ENCODE measurements at regions not wholly inside any gene's neighbourhood (a gene's known extent, or its start where the extent isn't known, plus 50 kb on each side); places are given as distances from the start of the nearest gene placed in this dataset.

DNA sequence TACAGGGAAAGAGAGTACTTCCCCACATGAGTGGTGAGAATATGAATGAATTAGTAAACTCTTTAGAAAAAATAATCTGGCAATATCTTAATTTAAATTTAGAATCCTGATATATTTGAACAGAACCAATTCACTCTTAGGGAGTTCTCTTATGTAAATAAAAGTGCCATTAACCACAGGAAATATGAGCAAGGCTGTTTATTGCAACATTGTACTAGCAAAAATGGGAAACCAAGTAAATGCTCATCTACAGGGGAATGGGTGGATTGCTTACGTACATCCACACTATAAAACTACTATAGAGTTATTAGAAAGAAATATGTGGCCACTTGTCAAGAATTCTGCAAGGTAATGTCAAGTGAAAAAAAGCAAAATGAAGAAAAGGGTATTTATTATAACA is 274.5 kb downstream of the TLE1 start:
- no peak overlapping the region for H3K4me3 ChIP-seq (ENCODE audit: low read depth in 2 of 2, low read length in 2 of 2)
- no peaks in the 10 kb centered on the region for H3K4me1 ChIP-seq (ENCODE audit: control insufficient read depth, insufficient read depth, low read length)
- H3K36me3 ChIP-seq (ENCODE audit: control insufficient read depth, insufficient read depth, low read length) = no peaks in the 10 kb centered on the region
- H3K27me3 ChIP-seq (ENCODE audit: control insufficient read depth, insufficient read depth, low read length) = no peaks in the 10 kb centered on the region
- intact Hi-C loops (cut with micrococcal nuclease; ENCODE audit: unreplicated experiment) (no loop called here), in situ Hi-C loops (cut with HindIII; ENCODE audit: low pct_unique_long_range_greater_than_20kb, low sequenced_read_pairs) (no loop called here)
- ATAC-seq (no peak), DNase-seq (ENCODE audit: low read depth, low spot score) (no peak)
- CTCF ChIA-PET = no interaction called here
- no peak overlapping the region for H3K27ac ChIP-seq (ENCODE audit: low read length)
- BruUV-seq (replicated peaks) = no TSS peak
- TF ChIP-seq, protein P1, sequence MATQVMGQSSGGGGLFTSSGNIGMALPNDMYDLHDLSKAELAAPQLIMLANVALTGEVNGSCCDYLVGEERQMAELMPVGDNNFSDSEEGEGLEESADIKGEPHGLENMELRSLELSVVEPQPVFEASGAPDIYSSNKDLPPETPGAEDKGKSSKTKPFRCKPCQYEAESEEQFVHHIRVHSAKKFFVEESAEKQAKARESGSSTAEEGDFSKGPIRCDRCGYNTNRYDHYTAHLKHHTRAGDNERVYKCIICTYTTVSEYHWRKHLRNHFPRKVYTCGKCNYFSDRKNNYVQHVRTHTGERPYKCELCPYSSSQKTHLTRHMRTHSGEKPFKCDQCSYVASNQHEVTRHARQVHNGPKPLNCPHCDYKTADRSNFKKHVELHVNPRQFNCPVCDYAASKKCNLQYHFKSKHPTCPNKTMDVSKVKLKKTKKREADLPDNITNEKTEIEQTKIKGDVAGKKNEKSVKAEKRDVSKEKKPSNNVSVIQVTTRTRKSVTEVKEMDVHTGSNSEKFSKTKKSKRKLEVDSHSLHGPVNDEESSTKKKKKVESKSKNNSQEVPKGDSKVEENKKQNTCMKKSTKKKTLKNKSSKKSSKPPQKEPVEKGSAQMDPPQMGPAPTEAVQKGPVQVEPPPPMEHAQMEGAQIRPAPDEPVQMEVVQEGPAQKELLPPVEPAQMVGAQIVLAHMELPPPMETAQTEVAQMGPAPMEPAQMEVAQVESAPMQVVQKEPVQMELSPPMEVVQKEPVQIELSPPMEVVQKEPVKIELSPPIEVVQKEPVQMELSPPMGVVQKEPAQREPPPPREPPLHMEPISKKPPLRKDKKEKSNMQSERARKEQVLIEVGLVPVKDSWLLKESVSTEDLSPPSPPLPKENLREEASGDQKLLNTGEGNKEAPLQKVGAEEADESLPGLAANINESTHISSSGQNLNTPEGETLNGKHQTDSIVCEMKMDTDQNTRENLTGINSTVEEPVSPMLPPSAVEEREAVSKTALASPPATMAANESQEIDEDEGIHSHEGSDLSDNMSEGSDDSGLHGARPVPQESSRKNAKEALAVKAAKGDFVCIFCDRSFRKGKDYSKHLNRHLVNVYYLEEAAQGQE (IDR thresholded peaks at IDR 0.05; ENCODE audit: insufficient read depth in 1 of 2, low read depth in 2 of 2, low read length in 1 of 2) = no peak
- TF ChIP-seq SIN3A (IDR thresholded peaks at IDR 0.05; ENCODE audit: borderline replicate concordance, insufficient read depth, low read depth, low read length) (no peak), TCF7L2 (IDR thresholded peaks at IDR 0.05; ENCODE audit: low read depth, low read length) (no peak), POLR2AphosphoS5 (IDR thresholded peaks at IDR 0.05; ENCODE audit: low read depth, low read length) (no peak)
- TF ChIP-seq, protein P2, sequence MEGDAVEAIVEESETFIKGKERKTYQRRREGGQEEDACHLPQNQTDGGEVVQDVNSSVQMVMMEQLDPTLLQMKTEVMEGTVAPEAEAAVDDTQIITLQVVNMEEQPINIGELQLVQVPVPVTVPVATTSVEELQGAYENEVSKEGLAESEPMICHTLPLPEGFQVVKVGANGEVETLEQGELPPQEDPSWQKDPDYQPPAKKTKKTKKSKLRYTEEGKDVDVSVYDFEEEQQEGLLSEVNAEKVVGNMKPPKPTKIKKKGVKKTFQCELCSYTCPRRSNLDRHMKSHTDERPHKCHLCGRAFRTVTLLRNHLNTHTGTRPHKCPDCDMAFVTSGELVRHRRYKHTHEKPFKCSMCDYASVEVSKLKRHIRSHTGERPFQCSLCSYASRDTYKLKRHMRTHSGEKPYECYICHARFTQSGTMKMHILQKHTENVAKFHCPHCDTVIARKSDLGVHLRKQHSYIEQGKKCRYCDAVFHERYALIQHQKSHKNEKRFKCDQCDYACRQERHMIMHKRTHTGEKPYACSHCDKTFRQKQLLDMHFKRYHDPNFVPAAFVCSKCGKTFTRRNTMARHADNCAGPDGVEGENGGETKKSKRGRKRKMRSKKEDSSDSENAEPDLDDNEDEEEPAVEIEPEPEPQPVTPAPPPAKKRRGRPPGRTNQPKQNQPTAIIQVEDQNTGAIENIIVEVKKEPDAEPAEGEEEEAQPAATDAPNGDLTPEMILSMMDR (IDR thresholded peaks at IDR 0.05) = no peak
- H3K9me3 ChIP-seq (ENCODE audit: control insufficient read depth, insufficient read depth, low read depth, low read length) = no peaks in the 10 kb centered on the region
- POLR2A ChIA-PET = no interaction called here

DNA sequence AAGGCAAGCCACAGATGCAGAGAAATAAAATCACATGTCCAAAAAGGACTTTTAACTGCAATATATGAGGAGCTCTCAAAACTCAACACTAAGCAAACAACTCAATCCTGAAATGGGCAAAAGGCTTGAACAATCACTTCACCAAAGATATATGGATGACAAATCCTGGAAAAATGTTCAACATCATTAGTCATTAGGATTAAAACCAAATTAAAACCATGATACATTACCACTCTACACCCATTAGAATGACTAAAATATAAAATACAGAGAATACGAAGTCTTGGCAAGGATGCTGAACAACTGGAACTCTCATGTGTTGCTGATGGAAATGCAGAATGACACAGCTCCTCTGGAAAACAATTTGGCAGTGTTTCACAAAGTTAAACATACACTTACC is 277.4 kb downstream of the TLE1 start:
- no peak for ATAC-seq
- ChIA-PET CTCF (no interaction called here), POLR2A (no interaction called here)
- in situ Hi-C loops (cut with HindIII; ENCODE audit: low pct_unique_long_range_greater_than_20kb, low sequenced_read_pairs) = no loop called here
- Histone ChIP-seq H3K9me3 (ENCODE audit: control insufficient read depth, insufficient read depth, low read depth, low read length) (no peaks in the 10 kb centered on the region), H3K4me3 (ENCODE audit: low read depth in 2 of 2, low read length in 2 of 2) (no peak overlapping the region), H3K27me3 (ENCODE audit: control insufficient read depth, insufficient read depth, low read length) (no peaks in the 10 kb centered on the region), H3K27ac (ENCODE audit: low read length) (no peak overlapping the region), H3K4me1 (ENCODE audit: control insufficient read depth, insufficient read depth, low read length) (no peaks in the 10 kb centered on the region), H3K36me3 (ENCODE audit: control insufficient read depth, insufficient read depth, low read length) (no peaks in the 10 kb centered on the region)
- BruUV-seq (replicated peaks) = no TSS peak
- no peak for DNase-seq (ENCODE audit: low read depth, low spot score)
- TF ChIP-seq, protein P2 (IDR thresholded peaks at IDR 0.05) = no peak
- TF ChIP-seq, protein P1 (IDR thresholded peaks at IDR 0.05; ENCODE audit: insufficient read depth in 1 of 2, low read depth in 2 of 2, low read length in 1 of 2) = no peak
- TF ChIP-seq SIN3A (IDR thresholded peaks at IDR 0.05; ENCODE audit: borderline replicate concordance, insufficient read depth, low read depth, low read length) = no peak
- no peak for TF ChIP-seq POLR2AphosphoS5 (IDR thresholded peaks at IDR 0.05; ENCODE audit: low read depth, low read length)
- intact Hi-C loops (cut with micrococcal nuclease; ENCODE audit: unreplicated experiment) = no loop called here

All from Panc1 (cell line).